B cell (primary cell): ENCODE measurements at regions not wholly inside any gene's neighbourhood (a gene's known extent, or its start where the extent isn't known, plus 50 kb on each side); places are given as distances from the start of the nearest gene placed in this dataset.

ENCODE experiments used
- EZH2 ChIP-seq: IDR thresholded peaks from 2 replicates; pipeline ENCODE4 v1.6.1; 2012; ENCODE audit warnings: borderline replicate concordance, low read depth, mild to moderate bottlenecking, moderate library complexity, low read length; ENCODE audit not compliant: insufficient read depth, poor library complexity, severe bottlenecking
- TF ChIP-seq, protein P1 (sequence below): fragments of 200-600 bp; IDR thresholded peaks from one replicate; pipeline ENCODE4 v1.8.0; 2022; ENCODE audit warnings: antibody characterized with exemption, mild to moderate bottlenecking

- TF ChIP-seq EZH2, result no peak
- TF ChIP-seq, protein P1, sequence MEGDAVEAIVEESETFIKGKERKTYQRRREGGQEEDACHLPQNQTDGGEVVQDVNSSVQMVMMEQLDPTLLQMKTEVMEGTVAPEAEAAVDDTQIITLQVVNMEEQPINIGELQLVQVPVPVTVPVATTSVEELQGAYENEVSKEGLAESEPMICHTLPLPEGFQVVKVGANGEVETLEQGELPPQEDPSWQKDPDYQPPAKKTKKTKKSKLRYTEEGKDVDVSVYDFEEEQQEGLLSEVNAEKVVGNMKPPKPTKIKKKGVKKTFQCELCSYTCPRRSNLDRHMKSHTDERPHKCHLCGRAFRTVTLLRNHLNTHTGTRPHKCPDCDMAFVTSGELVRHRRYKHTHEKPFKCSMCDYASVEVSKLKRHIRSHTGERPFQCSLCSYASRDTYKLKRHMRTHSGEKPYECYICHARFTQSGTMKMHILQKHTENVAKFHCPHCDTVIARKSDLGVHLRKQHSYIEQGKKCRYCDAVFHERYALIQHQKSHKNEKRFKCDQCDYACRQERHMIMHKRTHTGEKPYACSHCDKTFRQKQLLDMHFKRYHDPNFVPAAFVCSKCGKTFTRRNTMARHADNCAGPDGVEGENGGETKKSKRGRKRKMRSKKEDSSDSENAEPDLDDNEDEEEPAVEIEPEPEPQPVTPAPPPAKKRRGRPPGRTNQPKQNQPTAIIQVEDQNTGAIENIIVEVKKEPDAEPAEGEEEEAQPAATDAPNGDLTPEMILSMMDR, result no peak
These were observed 326.7 kb upstream of the ROPN1 start for GRCh38 chr3:124318656-124319055.
